NCI-H748 (cell line): ENCODE measurements at regions not wholly inside any gene's neighbourhood (a gene's known extent, or its start where the extent isn't known, plus 50 kb on each side); places are given as distances from the start of the nearest gene placed in this dataset.

Source experiments
- DNase-seq: peaks from one replicate; lab custom pipeline; 2025; ENCODE audit not compliant: unreplicated experiment; lab: John Stamatoyannopoulos, UW

DNA sequence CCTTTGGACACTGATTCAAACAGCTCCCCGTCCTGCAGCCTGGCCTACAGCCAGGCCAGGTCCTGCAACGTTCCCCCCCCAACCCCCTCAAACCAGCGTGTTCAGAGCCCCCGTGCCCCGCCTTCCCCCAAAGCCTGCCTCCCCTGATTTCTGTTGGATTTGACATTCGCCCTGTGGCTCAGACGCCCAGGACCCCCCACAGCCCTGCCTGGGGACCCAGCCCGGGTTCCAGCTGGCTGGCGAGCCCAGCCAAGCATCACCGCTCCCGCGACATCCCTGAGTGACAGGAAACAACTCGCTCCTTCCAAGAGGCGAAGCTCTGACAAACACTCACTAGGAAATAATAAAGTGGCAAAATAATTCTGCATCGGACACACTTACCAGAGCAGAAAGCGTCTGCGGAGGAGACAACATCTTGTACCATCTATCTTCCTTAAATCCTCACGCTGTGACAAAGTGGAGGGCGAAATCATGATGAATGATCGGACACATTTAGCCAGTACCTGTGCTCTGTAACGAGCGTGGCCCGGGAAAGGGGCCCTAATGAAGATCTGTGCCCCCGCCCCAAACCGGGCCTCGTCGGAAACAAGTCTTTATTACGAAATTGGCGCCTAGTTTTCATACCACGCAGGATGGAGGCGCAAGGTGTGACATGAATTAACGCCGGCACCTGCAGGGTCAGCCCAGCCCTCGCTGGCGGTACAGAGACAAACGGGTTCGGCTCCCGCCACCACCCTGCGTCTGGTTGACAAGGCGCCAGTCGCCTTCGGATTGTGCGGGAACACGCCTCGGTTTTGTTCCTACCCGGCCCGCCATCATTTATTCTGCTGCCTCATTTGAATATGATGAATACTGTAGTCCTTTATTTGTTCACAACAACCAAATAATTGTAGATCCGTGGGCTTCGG is 91.0 kb upstream of the MVB12B start:
- no peak for DNase-seq

DNA sequence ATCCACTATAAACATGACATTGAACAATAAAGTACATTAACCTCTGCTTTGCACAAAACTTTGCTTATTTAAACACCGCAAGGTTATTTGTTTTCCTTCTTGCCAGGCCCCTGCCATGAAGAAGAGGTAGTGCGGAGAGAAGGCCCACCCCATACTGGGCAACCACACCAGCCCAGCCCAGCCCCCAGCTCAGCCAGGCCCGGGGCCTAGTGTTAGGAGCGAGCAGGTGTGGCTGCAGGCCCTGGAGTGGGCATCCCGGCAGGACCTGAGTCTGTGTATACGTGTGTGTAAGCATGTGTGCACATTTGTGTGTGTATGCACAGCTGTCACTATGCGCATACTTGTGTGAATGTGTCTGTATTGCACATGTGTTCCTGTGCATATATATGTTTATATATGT is 90.4 kb upstream of the MVB12B start:
- no peak for DNase-seq

GRCh38 chr9:126238415-126238814 is 88.2 kb upstream of the MVB12B start:
- no peak for DNase-seq

- DNase-seq = no peak
These were observed 87.1 kb upstream of the MVB12B start for GRCh38 chr9:126239515-126239914.

DNA sequence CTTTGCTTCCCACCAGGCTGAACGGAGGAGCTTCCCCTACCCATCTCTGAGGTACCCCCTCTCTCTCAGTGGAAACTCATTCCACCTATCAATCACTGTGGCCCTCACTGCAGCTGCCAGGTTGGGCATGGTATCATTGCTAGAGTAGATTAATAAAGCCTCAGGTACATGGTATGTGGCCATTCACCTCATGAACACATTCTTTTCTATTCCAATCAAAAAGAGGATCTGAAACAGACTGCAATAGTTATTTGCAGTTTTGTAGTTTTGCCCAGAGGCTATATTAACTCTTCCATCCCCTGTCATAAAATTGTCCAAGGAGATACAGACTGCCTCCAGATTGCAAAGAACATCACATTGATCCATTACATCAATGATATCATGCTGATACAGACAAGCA is 85.8 kb upstream of the MVB12B start:
- DNase-seq = no peak

GRCh38 chr9:126248680-126249079 is 77.9 kb upstream of the MVB12B start:
- DNase-seq = no peak

- DNase-seq = no peak
These were observed 64.9 kb upstream of the MVB12B start for GRCh38 chr9:126261584-126262356.

- DNase-seq = no peak
These were observed 63.9 kb upstream of the MVB12B start for GRCh38 chr9:126262738-126263137.

GRCh38 chr9:126270556-126270955 is 56.1 kb upstream of the MVB12B start:
- no peak for DNase-seq

- no peak for DNase-seq
These were observed 51.1 kb upstream of the MVB12B start for GRCh38 chr9:126275386-126276001.

DNA sequence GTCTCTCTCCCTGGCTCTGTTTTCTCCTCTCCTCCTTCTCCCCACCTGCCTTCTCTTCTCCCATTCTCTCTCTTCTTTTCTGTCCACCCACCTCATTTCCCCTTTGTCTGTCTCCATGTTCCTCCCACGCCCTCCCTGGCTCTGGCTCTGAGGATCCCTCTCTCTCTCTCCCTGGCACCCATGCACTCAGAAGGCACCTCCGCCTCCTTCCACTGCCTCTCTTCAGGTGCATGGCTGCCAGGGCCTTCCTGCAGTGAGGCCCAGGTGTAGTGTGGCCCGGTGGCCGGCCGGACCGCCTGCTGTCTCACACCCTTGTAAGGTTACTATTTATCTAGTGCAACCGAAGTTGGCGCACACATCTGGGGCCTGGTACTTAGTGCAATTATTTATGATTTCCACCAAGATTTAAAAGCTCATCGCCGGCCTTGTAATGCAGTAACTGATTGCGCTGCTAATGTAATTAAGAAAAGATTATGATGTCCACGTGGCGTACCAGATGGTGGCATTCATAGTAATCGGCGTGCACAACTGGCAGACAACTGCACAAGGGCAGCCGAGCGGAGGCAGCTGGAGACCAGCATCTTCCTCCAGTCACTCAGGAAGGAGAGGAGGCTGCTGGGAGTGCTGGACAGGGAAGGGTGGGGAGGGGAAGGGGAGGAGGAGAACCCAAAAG is 50.4 kb upstream of the MVB12B start:
- DNase-seq = no peak
